Smooth muscle cell (in vitro differentiated cells): ENCODE measurements at regions not wholly inside any gene's neighbourhood (a gene's known extent, or its start where the extent isn't known, plus 50 kb on each side); places are given as distances from the start of the nearest gene placed in this dataset.

Experiments used
- DNase-seq: peaks from one replicate; lab custom pipeline; 2025; ENCODE audit not compliant: unreplicated experiment; lab: John Stamatoyannopoulos, UW
- H2AFZ ChIP-seq: fragments of 200-600 bp; sonication (generic); 2 replicates; pipeline ENCODE4 v1.6.0; 2016; ENCODE audit warnings: antibody characterized with exemption, low read depth, mild to moderate bottlenecking
- H3F3A ChIP-seq: fragments of 200-600 bp; sonication (generic); 2 replicates; pipeline ENCODE4 v1.6.0; 2017; ENCODE audit warnings: antibody characterized with exemption, low read depth
- H3K27ac ChIP-seq: fragments of 200-600 bp; sonication (generic); 2 replicates; pipeline ENCODE4 v1.5.1; 2016; ENCODE audit warnings: low read depth, mild to moderate bottlenecking
- H3K27me3 ChIP-seq: fragments of 200-600 bp; sonication (generic); 2 replicates; pipeline ENCODE4 v1.6.1; 2016; ENCODE audit warnings: low read depth, mild to moderate bottlenecking
- H3K36me3 ChIP-seq: fragments of 200-600 bp; sonication (generic); 2 replicates; pipeline ENCODE4 v1.5.1; 2016; ENCODE audit warnings: low read depth
- H3K4me1 ChIP-seq: fragments of 200-600 bp; sonication (generic); 2 replicates; pipeline ENCODE4 v1.5.1; 2016; ENCODE audit warnings: low read depth
- H3K4me2 ChIP-seq: fragments of 200-600 bp; sonication (generic); 2 replicates; pipeline ENCODE4 v1.6.0; 2016; ENCODE audit warnings: mild to moderate bottlenecking
- H3K4me3 ChIP-seq: fragments of 200-600 bp; sonication (generic); 2 replicates; pipeline ENCODE4 v1.5.1; 2016; ENCODE audit warnings: mild to moderate bottlenecking
- H3K79me2 ChIP-seq: fragments of 200-600 bp; sonication (generic); 2 replicates; pipeline ENCODE4 v1.6.0; 2016; ENCODE audit warnings: low read depth, mild to moderate bottlenecking
- H3K9ac ChIP-seq: fragments of 200-600 bp; sonication (generic); 2 replicates; pipeline ENCODE4 v1.6.0; 2016; ENCODE audit warnings: low read depth
- H3K9me3 ChIP-seq: fragments of 200-600 bp; sonication (generic); replicated peaks from 2 replicates; pipeline ENCODE4 v1.5.1; 2016; ENCODE audit warnings: low read depth
- H4K20me1 ChIP-seq: fragments of 200-600 bp; sonication (generic); 2 replicates; pipeline ENCODE4 v1.6.0; 2016; ENCODE audit warnings: low read depth
- CTCF ChIP-seq: fragments of 200-600 bp; sonication (generic); IDR thresholded peaks from 2 replicates; pipeline ENCODE4 v1.5.1; 2017; ENCODE audit warnings: borderline replicate concordance, mild to moderate bottlenecking, antibody characterized with exemption; ENCODE audit not compliant: insufficient read depth, poor library complexity, severe bottlenecking
- WGBS: methylation state at CpG from one replicate; pipeline ENCODE4 v1.1.7; 2016; ENCODE audit warnings: low lambda C conversion rate; 5-methylcytosine and 5-hydroxymethylcytosine counted together

- H3K4me1 ChIP-seq: no peaks in the 10 kb centered on the region
- 86% methylated on average over 6 of the region's 6 CpGs for WGBS
Measured at GRCh38 chr7:106393564-106394251, 108.9 kb upstream of the NAMPT start.

GRCh38 chr7:106392590-106392989 is 107.8 kb upstream of the NAMPT start:
- H3K9ac ChIP-seq: no peak overlapping the region
- H3K79me2 ChIP-seq: no peaks in the 10 kb centered on the region
- no peak for TF ChIP-seq CTCF
- no peaks in the 10 kb centered on the region for H3K4me1 ChIP-seq
- DNase-seq: no peak
- no peaks in the 10 kb centered on the region for H3K27me3 ChIP-seq
- no peaks in the 10 kb centered on the region for H3K9me3 ChIP-seq
- no peak overlapping the region for H2AFZ ChIP-seq
- H4K20me1 ChIP-seq: no peaks in the 10 kb centered on the region
- no peaks in the 10 kb centered on the region for H3F3A ChIP-seq
- H3K4me2 ChIP-seq: no peak overlapping the region
- no peak overlapping the region for H3K27ac ChIP-seq
- H3K4me3 ChIP-seq: no peak overlapping the region
- 88% methylated on average over 2 of the region's 2 CpGs for WGBS
- no peaks in the 10 kb centered on the region for H3K36me3 ChIP-seq

More at GRCh38 chr7:106393564-106394251, 108.9 kb upstream of the NAMPT start:
- no peaks in the 10 kb centered on the region for H3K9me3 ChIP-seq
- H3K36me3 ChIP-seq: no peaks in the 10 kb centered on the region
- H3F3A ChIP-seq: no peaks in the 10 kb centered on the region
- H3K4me3 ChIP-seq: no peak overlapping the region
- no peak overlapping the region for H2AFZ ChIP-seq
- H3K4me2 ChIP-seq: no peak overlapping the region
- no peak overlapping the region for H3K9ac ChIP-seq
- no peak for DNase-seq
- no peak for TF ChIP-seq CTCF
- no peak overlapping the region for H3K27ac ChIP-seq
- no peaks in the 10 kb centered on the region for H3K79me2 ChIP-seq
- H3K27me3 ChIP-seq: no peaks in the 10 kb centered on the region
- no peaks in the 10 kb centered on the region for H4K20me1 ChIP-seq

- WGBS: 88% methylated on average over 4 of the region's 4 CpGs
- Histone ChIP-seq H3K4me1 (no peaks in the 10 kb centered on the region), H3K27me3 (no peaks in the 10 kb centered on the region), H3K4me3 (no peak overlapping the region), H3K4me2 (no peak overlapping the region), H4K20me1 (no peaks in the 10 kb centered on the region), H3K79me2 (no peaks in the 10 kb centered on the region), H3K9ac (no peak overlapping the region), H3K9me3 (no peaks in the 10 kb centered on the region), H3K27ac (no peak overlapping the region), H2AFZ (no peak overlapping the region), H3K36me3 (no peaks in the 10 kb centered on the region), H3F3A (no peaks in the 10 kb centered on the region)
- DNase-seq: no peak
- TF ChIP-seq CTCF: no peak
Measured at GRCh38 chr7:106392144-106392543, 107.4 kb upstream of the NAMPT start.

DNA sequence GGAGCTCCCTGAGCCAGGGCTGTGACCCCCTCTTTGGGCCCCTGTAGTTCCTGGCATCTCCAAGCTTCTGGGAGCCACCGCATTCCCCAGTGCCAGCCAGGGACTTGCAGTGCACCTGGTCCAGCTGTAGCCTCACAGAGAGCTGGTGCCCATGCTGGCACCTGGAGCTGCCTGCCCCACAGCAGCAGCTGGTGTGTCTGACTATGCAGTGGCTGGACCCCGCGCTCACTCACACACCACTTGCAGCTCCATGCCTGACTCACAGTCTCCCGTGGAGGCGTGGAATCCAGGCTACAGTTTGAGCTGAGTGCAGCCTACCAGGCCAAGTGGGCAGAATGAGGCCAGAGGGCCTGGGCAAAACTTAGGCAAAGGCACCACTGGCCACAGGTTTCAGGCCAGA is 102.2 kb upstream of the NAMPT start:
- H4K20me1 ChIP-seq: no peaks in the 10 kb centered on the region
- no peak overlapping the region for H3K27ac ChIP-seq
- H3K4me2 ChIP-seq: no peak overlapping the region
- H3K4me3 ChIP-seq: no peak overlapping the region
- no peaks in the 10 kb centered on the region for H3K79me2 ChIP-seq
- no peaks in the 10 kb centered on the region for H3K4me1 ChIP-seq
- H3F3A ChIP-seq: no peaks in the 10 kb centered on the region
- H3K36me3 ChIP-seq: no peaks in the 10 kb centered on the region
- TF ChIP-seq CTCF: no peak
- H2AFZ ChIP-seq: no peak overlapping the region
- no peak overlapping the region for H3K9ac ChIP-seq
- no peaks in the 10 kb centered on the region for H3K27me3 ChIP-seq
- no peaks in the 10 kb centered on the region for H3K9me3 ChIP-seq
- 96% methylated on average over 5 of the region's 5 CpGs for WGBS
- no peak for DNase-seq
